ENCODE measurements at regions not wholly inside any gene's neighbourhood (a gene's known extent, or its start where the extent isn't known, plus 50 kb on each side); places are given as distances from the start of the nearest gene placed in this dataset.

DNA sequence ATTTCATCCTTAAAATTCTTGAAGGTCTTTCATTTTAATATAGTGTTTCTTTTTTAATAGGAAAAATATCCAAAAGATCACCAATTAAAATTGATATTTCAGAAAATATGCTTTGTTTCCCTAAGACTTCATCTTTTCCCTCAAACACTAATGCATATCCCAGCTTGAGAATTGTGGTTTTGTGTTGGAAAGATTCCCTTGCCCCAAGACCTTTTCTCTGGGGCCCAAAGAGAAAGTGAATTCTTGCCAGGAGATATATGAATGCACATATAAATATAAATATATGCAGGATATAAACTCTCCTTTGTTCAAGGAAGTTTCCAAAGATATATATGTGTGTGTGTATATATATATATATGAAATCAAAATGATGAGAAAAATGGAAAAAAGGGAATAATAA lies 241.2 kb downstream of the FAM76B start:
- ATAC-seq (ENCODE audit: low read depth) (no peak), DNase-seq (ENCODE audit: low spot score in 2 of 2) (no peak)
- Mint-ChIP-seq H3K36me3 (no peaks in the 10 kb centered on the region), H3K9me3 (no peaks in the 10 kb centered on the region), H3K27me3 (no peaks in the 10 kb centered on the region), H3K4me3 (no peak overlapping the region), H3K27ac (no peak overlapping the region), H3K4me1 (no peaks in the 10 kb centered on the region)

DNA sequence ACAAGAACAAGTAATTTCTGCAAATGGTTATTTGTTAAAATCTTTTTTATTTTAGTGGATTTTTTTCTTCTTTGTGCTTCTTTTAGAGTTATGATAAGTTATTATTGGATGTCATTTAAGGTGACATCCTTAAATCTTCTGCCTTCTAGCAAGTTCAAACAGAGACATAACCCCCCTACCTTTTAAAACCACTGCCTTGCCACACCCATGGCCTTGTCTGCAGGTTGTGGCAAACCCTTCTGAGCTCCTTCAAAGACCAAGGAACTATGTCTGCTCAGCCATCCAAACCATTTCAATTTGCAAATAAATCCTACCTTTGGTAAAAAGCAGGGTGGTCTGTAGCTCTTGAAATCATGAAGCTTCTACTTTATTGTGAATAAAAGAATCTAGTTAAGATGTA lies 241.6 kb downstream of the FAM76B start:
- Mint-ChIP-seq H3K27ac (no peak overlapping the region), H3K9me3 (no peaks in the 10 kb centered on the region), H3K36me3 (no peaks in the 10 kb centered on the region), H3K27me3 (no peaks in the 10 kb centered on the region), H3K4me3 (no peak overlapping the region), H3K4me1 (no peaks in the 10 kb centered on the region)
- ATAC-seq (ENCODE audit: low read depth) (no peak), DNase-seq (ENCODE audit: low spot score in 2 of 2) (no peak)

DNA sequence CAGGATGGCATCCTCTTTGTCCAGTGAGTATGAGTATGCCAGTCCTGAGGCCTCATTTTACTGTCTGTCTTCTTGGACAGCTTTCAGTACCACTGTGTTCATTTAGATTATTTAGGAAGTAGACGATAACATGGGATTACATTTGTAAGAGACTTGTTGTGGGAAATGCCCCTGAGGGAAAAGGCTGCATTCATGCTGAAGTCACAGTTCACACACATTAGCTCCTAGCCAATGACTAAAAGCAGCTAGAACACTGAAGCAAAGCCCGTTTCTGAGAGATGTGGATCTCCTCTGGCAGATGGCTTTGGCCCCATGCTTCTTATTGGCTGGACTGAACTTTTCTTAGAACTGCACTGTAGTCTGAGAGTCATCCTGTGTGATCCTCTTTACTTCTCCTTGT lies 242.4 kb downstream of the FAM76B start:
- Mint-ChIP-seq H3K4me1 (no peaks in the 10 kb centered on the region), H3K4me3 (no peak overlapping the region), H3K9me3 (no peaks in the 10 kb centered on the region), H3K36me3 (no peaks in the 10 kb centered on the region), H3K27me3 (no peaks in the 10 kb centered on the region), H3K27ac (no peak overlapping the region)
- ATAC-seq (ENCODE audit: low read depth) (no peak), DNase-seq (ENCODE audit: low spot score in 2 of 2) (no peak)

DNA sequence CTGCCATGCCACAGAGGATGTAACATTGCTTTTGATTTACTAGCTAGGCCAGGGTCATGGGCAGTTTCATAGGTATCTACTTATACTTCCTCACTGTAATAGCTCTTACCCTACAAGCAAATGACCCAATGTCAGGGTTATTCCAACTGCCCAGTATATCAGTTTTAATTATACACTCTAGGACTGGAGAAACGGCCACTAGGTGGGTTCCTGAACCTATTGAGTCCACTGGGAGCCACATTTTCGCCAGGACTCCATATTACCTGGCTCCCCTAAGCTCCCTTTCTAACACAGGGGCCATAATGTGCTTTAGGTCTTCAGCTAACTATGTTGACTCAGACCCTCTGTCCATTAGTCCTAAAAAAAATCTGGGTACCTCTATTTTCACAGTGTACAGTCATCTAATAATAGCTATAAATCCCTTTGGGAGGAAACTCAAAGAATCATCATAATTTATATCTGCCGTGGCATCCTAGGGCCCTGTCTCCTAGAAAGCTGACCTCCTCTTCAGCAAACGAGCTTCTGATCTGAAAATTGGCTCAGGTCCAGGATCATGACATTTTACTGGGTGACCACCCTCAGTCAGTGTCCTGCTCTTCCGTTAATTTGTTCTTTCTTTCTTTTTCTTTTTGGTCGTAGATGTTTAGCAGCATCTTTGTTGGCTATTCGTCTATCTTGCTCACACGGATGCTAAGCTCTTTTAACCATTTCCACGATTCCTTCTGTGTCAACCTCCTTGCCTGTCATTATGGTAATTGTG lies 244.3 kb downstream of the FAM76B start:
- Mint-ChIP-seq H3K27me3 (no peaks in the 10 kb centered on the region), H3K9me3 (no peaks in the 10 kb centered on the region), H3K36me3 (no peaks in the 10 kb centered on the region), H3K27ac (no peak overlapping the region), H3K4me1 (no peaks in the 10 kb centered on the region), H3K4me3 (no peak overlapping the region)
- DNase-seq (ENCODE audit: low spot score in 2 of 2), result no peak
- no peak for ATAC-seq (ENCODE audit: low read depth)

DNA sequence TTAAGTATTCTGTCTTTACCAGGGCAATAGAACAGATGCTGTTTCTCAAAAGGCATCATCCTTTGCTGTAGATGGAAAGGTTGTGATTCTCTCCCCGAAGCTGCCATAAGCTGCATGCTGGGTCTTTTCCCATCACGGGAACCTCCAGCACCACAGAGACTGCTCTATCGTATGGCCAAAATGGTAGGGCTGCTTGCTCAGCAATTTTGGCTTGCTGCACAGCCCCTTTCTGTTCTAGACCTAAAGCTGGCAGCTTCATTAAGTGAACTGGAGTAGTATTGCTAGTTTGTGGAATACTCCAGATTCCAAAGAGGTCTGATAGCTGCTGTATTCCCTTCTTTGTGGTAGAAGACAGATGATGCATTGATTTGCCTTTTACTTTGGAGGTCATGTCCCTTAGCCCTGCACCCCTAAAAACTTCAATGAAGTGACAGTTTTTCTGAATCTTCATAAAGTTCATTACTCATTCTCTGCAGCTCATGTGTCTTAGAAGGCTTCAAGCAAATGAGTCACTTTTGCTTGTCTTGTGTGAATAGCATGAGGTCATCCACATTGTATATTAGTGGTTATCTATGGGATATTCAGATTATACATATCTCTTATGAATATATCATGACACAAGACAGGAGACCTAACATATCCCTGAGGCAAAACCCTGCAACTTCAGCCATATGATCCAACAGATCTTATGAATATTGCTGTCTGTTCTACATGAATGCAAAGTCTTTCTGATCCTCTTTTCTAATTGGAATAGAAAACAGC lies 245.3 kb downstream of the FAM76B start:
- Mint-ChIP-seq H3K4me1 (no peaks in the 10 kb centered on the region), H3K36me3 (no peaks in the 10 kb centered on the region), H3K27ac (no peak overlapping the region), H3K9me3 (no peaks in the 10 kb centered on the region), H3K4me3 (no peak overlapping the region), H3K27me3 (no peaks in the 10 kb centered on the region)
- DNase-seq (ENCODE audit: low spot score in 2 of 2) (no peak), ATAC-seq (ENCODE audit: low read depth) (no peak)

DNA sequence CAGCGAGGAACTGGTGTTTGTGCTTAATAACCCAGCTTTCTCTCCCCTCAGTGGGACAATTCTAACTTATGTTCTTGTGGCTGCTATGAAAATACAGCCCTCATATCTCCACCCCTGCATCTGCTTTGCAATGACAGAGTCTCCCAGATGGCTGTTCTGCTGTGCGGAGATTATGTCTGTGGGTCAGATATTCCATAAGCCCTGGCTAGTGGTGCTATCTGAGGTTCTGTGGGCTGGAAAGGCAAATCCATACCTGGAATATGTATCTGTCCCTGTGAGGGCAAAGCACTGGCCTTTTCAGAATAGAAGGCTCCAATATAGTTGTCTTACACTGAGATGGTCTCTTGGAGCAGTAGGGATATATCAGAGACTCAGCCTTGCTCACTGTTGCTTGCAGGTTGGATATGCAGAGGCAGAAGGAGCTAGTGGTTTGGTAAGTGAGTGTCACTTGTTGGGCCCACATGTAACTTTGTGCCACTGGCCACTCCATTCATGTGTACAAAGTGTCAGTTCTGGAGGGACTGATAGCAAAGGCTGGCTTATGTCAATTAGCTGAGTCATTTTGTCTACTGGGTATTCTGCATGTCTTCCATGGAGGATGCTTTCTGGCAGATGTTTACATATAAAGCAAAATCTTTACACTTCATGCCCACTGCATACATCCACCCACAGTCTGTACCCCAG lies 246.6 kb downstream of the FAM76B start:
- Mint-ChIP-seq H3K4me1 (no peaks in the 10 kb centered on the region), H3K4me3 (no peak overlapping the region), H3K27me3 (no peaks in the 10 kb centered on the region), H3K36me3 (no peaks in the 10 kb centered on the region), H3K9me3 (no peaks in the 10 kb centered on the region), H3K27ac (no peak overlapping the region)
- DNase-seq (ENCODE audit: low spot score in 2 of 2) (no peak), ATAC-seq (ENCODE audit: low read depth) (no peak)

DNA sequence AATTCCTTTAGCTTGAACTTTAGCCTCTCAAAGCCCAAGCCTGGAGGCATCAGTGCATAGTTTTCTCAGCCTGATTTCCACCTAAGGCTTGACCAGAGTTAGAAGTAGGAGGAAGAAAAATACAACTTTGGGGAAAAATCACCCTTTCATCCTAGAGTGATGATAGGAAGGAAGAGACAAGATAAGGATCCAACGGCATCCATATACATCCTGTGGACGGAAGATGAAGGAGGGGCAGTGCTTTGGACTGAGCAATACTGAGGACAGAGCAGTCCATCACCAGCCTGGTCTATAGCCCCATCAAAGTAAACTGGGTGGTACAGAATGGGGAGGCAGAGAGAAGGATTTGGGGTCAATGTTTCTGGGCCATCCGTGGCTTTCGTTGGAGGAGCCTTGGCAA lies 247.9 kb downstream of the FAM76B start:
- DNase-seq (ENCODE audit: low spot score in 2 of 2) (no peak), ATAC-seq (ENCODE audit: low read depth) (no peak)
- H3K9me3 Mint-ChIP-seq, result no peaks in the 10 kb centered on the region
- H3K4me3 Mint-ChIP-seq, result no peak overlapping the region
- no peaks in the 10 kb centered on the region for H3K4me1 Mint-ChIP-seq
- H3K36me3 Mint-ChIP-seq, result no peaks in the 10 kb centered on the region
- no peak overlapping the region for H3K27ac Mint-ChIP-seq
- H3K27me3 Mint-ChIP-seq, result no peaks in the 10 kb centered on the region

DNA sequence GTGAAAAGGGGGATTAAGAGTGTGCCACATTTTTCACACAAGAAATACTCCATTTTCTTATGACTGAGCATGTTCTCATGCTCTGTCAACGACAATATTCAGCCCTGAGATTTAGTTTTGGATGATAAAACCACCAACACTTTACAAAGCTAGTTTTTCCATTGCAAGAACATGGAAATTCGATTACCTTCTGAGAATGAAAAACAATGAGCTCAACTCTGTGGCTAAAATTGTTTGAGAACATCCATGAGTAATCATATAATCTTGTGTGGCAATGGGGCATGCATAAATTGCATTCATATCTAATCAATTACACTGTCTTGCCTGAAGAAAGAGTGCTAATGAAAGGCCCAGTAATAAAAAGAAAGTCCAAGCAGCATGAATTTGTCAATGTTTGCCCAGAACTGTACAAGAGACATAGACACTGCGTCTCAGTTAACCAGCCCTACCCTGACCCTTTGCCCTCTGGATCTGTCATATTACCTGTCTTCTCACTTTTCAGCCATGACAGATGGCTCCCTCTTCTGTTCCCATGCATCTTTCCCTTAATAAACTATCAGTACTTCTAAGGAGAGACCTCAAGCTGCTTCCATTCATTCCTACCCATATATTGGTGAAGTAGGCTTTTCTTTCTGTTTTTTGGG lies 253.4 kb downstream of the FAM76B start:
- Mint-ChIP-seq H3K4me1 (peaks cover 3% of the 10 kb centered on the region), H3K9me3 (peaks cover 9% of the 10 kb centered on the region), H3K4me3 (no peak overlapping the region), H3K27ac (no peak overlapping the region), H3K27me3 (no peaks in the 10 kb centered on the region), H3K36me3 (peaks cover 6% of the 10 kb centered on the region)
- DNase-seq (ENCODE audit: low spot score in 2 of 2), result no peak
- no peak for ATAC-seq (ENCODE audit: low read depth)

DNA sequence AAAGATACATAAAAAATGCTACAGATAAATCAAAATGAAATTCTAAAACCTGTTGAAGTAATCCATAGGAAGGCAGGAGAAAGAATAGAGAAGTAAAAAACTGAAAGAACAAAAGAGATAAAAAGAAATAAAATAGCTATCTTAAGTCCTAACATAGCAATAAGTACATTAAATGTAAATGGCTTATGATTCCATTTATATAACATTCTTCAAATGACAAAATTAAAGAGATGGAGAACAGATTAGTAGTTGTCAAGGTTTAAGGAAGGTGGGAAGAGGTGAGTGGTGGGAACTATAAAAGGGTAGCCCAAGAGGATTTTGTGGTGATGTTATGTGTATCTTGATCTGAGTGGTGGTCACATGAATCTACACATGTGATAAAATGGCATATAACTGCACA lies 254.8 kb downstream of the FAM76B start:
- DNase-seq (ENCODE audit: low spot score in 2 of 2) (no peak), ATAC-seq (ENCODE audit: low read depth) (no peak)
- peaks cover 2% of the 10 kb centered on the region for H3K27me3 Mint-ChIP-seq
- H3K9me3 Mint-ChIP-seq, result peaks cover 9% of the 10 kb centered on the region
- no peak overlapping the region for H3K4me3 Mint-ChIP-seq
- H3K4me1 Mint-ChIP-seq, result peaks cover 3% of the 10 kb centered on the region
- peaks cover 6% of the 10 kb centered on the region for H3K36me3 Mint-ChIP-seq
- H3K27ac Mint-ChIP-seq, result no peak overlapping the region

DNA sequence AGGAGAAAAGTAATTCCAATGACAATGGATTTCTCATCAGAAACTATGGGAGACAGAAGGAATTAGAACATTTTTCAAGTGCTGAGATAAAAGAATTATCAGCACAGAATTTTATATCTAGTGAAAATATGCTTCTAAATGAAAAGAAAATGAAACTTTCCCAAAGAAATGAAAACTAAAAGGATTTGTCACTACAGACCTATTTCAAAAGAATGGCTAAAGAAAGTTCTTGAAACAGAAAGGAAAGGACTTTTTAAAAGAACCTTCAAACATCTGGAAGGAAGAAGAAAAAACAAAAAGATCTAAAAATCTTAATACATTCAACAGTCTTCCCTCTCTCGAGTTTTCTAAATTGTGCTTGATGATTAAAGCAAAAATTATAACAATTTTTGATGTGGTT lies 255.4 kb downstream of the FAM76B start:
- Mint-ChIP-seq H3K27me3 (peaks cover 2% of the 10 kb centered on the region), H3K4me3 (no peak overlapping the region), H3K4me1 (peaks cover 3% of the 10 kb centered on the region), H3K9me3 (peaks cover 9% of the 10 kb centered on the region), H3K27ac (no peak overlapping the region), H3K36me3 (peaks cover 6% of the 10 kb centered on the region)
- DNase-seq (ENCODE audit: low spot score in 2 of 2) (no peak), ATAC-seq (ENCODE audit: low read depth) (no peak)

DNA sequence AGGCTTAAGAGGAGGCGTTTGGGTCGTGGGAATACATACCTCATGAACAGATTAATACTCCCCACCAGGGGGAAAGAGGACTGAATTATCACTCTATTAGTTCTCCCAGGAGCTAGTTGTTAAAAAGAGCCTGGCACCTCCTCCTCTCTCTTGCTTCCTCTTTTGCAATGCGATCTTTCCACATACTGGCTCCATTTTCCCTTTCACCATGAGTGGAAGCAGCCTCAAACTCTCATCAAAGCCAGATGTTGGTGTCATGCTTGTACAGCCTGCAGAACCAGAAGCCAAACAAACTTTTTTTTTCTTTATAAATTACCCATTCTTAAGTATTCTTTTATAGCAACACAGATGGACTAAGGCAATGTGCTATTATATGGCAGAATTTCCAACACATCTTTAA lies 258.5 kb downstream of the FAM76B start:
- peaks cover 6% of the 10 kb centered on the region for H3K36me3 Mint-ChIP-seq
- peaks cover 9% of the 10 kb centered on the region for H3K9me3 Mint-ChIP-seq
- no peak for DNase-seq (ENCODE audit: low spot score in 2 of 2)
- no peak overlapping the region for H3K4me3 Mint-ChIP-seq
- ATAC-seq (ENCODE audit: low read depth), result no peak
- H3K27me3 Mint-ChIP-seq, result peaks cover 2% of the 10 kb centered on the region
- no peak overlapping the region for H3K27ac Mint-ChIP-seq
- H3K4me1 Mint-ChIP-seq, result no peaks in the 10 kb centered on the region

DNA sequence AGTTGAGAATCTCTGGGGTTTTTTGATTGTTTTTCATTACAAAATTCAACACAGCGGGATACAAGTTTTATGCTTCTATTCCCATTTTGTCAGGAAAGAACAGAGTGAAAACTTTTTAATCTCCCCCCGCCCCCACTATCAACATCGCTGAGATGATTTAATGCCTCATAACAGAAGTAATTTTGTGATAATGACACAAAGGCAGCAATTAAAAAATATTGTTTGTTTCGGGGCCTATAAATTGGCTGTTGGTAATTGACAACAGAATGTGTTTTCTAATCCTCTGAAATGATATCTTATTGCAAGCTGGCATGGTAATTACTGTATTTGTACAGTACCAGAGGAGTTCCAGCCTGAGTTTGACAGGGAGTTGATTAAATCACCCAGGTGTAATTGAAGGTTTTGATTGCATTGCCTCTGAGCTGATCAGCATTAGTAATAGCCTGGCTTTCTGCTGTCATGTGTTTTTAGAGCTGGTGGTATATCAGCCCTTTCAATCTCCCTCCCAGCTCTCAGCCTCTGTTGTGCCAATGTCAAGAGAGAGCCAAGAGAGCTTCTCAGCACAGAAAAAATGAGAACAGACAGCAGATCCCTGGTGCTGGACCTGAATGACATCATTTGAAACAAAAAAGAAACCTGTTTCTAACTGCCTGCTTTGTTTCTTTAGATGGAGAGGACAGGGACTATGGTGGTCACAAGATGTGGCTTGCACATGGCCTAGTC lies 265.1 kb downstream of the FAM76B start:
- H3K27ac Mint-ChIP-seq, result no peak overlapping the region
- no peaks in the 10 kb centered on the region for H3K36me3 Mint-ChIP-seq
- H3K4me3 Mint-ChIP-seq, result no peak overlapping the region
- H3K4me1 Mint-ChIP-seq, result no peaks in the 10 kb centered on the region
- no peak for ATAC-seq (ENCODE audit: low read depth)
- no peak for DNase-seq (ENCODE audit: low spot score in 2 of 2)
- H3K27me3 Mint-ChIP-seq, result no peaks in the 10 kb centered on the region
- no peaks in the 10 kb centered on the region for H3K9me3 Mint-ChIP-seq

DNA sequence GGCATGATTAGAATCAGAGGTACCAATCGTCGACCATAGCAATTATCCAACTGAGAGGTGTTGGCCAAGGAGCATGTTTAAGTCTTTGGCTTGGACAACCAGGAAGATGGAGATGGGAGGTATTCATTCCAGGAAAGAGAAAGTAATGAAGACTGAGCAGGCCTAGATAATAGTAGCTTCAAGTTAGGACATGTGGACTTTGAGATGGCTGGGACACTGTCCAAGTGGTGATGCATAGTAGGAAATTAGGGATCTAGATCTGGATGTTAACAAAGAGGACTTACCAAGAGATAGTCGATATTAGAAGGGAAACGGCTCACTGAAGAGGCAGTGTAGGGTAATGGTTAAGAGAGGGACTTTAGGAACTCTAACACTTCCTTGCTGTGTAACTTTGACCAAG lies 266.7 kb downstream of the FAM76B start:
- H3K27ac Mint-ChIP-seq, result no peak overlapping the region
- no peak for DNase-seq (ENCODE audit: low spot score in 2 of 2)
- no peaks in the 10 kb centered on the region for H3K4me1 Mint-ChIP-seq
- no peaks in the 10 kb centered on the region for H3K36me3 Mint-ChIP-seq
- H3K4me3 Mint-ChIP-seq, result no peak overlapping the region
- no peaks in the 10 kb centered on the region for H3K9me3 Mint-ChIP-seq
- ATAC-seq (ENCODE audit: low read depth), result no peak
- H3K27me3 Mint-ChIP-seq, result no peaks in the 10 kb centered on the region

DNA sequence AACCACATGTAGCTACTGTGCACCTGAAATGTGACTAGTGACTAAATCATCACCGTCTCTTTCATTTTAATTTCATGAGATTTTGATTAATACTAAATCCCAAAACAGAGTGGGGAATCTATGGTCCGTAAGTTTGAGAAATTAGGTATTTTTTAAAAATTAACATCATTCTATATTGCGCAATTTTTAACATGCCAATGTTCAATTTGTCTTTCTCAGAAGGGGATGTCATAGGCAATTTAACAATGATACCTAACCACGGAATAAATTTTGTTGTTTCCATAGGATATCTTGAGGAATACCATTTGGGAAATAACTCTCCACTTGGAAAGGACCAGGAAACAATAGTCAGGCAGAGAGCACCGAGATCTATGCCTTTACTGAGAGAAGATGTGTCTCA lies 267.7 kb downstream of the FAM76B start:
- Mint-ChIP-seq H3K36me3 (no peaks in the 10 kb centered on the region), H3K27me3 (no peaks in the 10 kb centered on the region), H3K4me3 (no peak overlapping the region), H3K9me3 (no peaks in the 10 kb centered on the region), H3K4me1 (no peaks in the 10 kb centered on the region), H3K27ac (no peak overlapping the region)
- DNase-seq (ENCODE audit: low spot score in 2 of 2) (no peak), ATAC-seq (ENCODE audit: low read depth) (no peak)
